ENCODE measurements at regions not wholly inside any gene's neighbourhood (a gene's known extent, or its start where the extent isn't known, plus 50 kb on each side); places are given as distances from the start of the nearest gene placed in this dataset.
"Not testable (repeated sequence)": the region's sequence is repeated elsewhere in the genome, so short reads cannot be mapped to it uniquely, and the experiment has no call there.

- H3K9me3 ChIP-seq (replicated peaks), result peaks cover 8% of the 10 kb centered on the region
- peaks cover 30% of the 10 kb centered on the region for H3K4me1 ChIP-seq
- no peaks in the 10 kb centered on the region for H3K27me3 ChIP-seq (ENCODE audit: low read depth)
- DNase-seq, result no peak
- intact Hi-C loops (cut with micrococcal nuclease), result no loop called here
- no peak for TF ChIP-seq CTCF (IDR thresholded peaks at IDR 0.05; ENCODE audit: borderline replicate concordance)
- H3K27ac ChIP-seq (replicated peaks), result no peak overlapping the region
- H3K4me3 ChIP-seq, result no peak overlapping the region
- H3K36me3 ChIP-seq, result no peaks in the 10 kb centered on the region
Measured at GRCh38 chr4:81594490-81595159, 122.9 kb upstream of the RASGEF1B start.

GRCh38 chr4:81592701-81593100, 121.0 kb upstream of the RASGEF1B start:
- no peak overlapping the region for H3K27ac ChIP-seq (replicated peaks)
- intact Hi-C loops (cut with micrococcal nuclease), result no loop called here
- H3K4me3 ChIP-seq, result no peak overlapping the region
- no peaks in the 10 kb centered on the region for H3K36me3 ChIP-seq
- H3K27me3 ChIP-seq (ENCODE audit: low read depth), result no peaks in the 10 kb centered on the region
- no peak for DNase-seq
- TF ChIP-seq CTCF (IDR thresholded peaks at IDR 0.05; ENCODE audit: borderline replicate concordance), result no peak
- H3K4me1 ChIP-seq, result peaks cover 25% of the 10 kb centered on the region
- peaks cover under 1% of the 10 kb centered on the region for H3K9me3 ChIP-seq (replicated peaks)

GRCh38 chr4:81590596-81590995, 118.9 kb upstream of the RASGEF1B start:
- no peak overlapping the region for H3K27ac ChIP-seq (replicated peaks)
- no peak for TF ChIP-seq CTCF (IDR thresholded peaks at IDR 0.05; ENCODE audit: borderline replicate concordance)
- no peak for DNase-seq
- intact Hi-C loops (cut with micrococcal nuclease), result no loop called here
- no peaks in the 10 kb centered on the region for H3K9me3 ChIP-seq (replicated peaks)
- H3K4me1 ChIP-seq, result peaks cover 13% of the 10 kb centered on the region
- H3K27me3 ChIP-seq (ENCODE audit: low read depth), result no peaks in the 10 kb centered on the region
- no peaks in the 10 kb centered on the region for H3K36me3 ChIP-seq
- H3K4me3 ChIP-seq, result no peak overlapping the region

- Histone ChIP-seq H3K36me3 (no peaks in the 10 kb centered on the region), H3K27me3 (ENCODE audit: low read depth) (no peaks in the 10 kb centered on the region), H3K9me3 (replicated peaks) (no peaks in the 10 kb centered on the region), H3K4me3 (no peak overlapping the region), H3K27ac (replicated peaks) (no peak overlapping the region), H3K4me1 (no peaks in the 10 kb centered on the region)
- no peak for TF ChIP-seq CTCF (IDR thresholded peaks at IDR 0.05; ENCODE audit: borderline replicate concordance)
- DNase-seq, result no peak
- intact Hi-C loops (cut with micrococcal nuclease), result no loop called here
Measured at GRCh38 chr4:81589262-81589661, 117.6 kb upstream of the RASGEF1B start.

- DNase-seq, result no peak
- H3K36me3 ChIP-seq, result no peaks in the 10 kb centered on the region
- no peak overlapping the region for H3K27ac ChIP-seq (replicated peaks)
- no peaks in the 10 kb centered on the region for H3K4me1 ChIP-seq
- no peaks in the 10 kb centered on the region for H3K27me3 ChIP-seq (ENCODE audit: low read depth)
- no peak for TF ChIP-seq CTCF (IDR thresholded peaks at IDR 0.05; ENCODE audit: borderline replicate concordance)
- H3K4me3 ChIP-seq, result no peak overlapping the region
- no peaks in the 10 kb centered on the region for H3K9me3 ChIP-seq (replicated peaks)
- intact Hi-C loops (cut with micrococcal nuclease), result no loop called here
Measured at GRCh38 chr4:81586706-81587105, 115.0 kb upstream of the RASGEF1B start.

- H3K27me3 ChIP-seq (ENCODE audit: low read depth); intact Hi-C loops (cut with micrococcal nuclease); H3K4me1 ChIP-seq; H3K36me3 ChIP-seq; H3K4me3 ChIP-seq; DNase-seq; H3K27ac ChIP-seq (replicated peaks): not testable (repeated sequence)
- H3K9me3 ChIP-seq (replicated peaks), result peaks cover 12% of the 10 kb centered on the region
Measured at GRCh38 chr4:81580994-81581374, 109.3 kb upstream of the RASGEF1B start.
